H1 (cell line): ENCODE measurements at regions not wholly inside any gene's neighbourhood (a gene's known extent, or its start where the extent isn't known, plus 50 kb on each side); places are given as distances from the start of the nearest gene placed in this dataset.

ENCODE experiments used
- CTCF ChIA-PET: fragments of 300-600 bp; sonication (Branson Sonifier 250); formaldehyde crosslinking; loops from one replicate; lab custom pipeline; 2021; ENCODE audit not compliant: partially characterized antibody; lab: Charles Lee
- POLR2A ChIA-PET: fragments of 300-600 bp; sonication (Branson Sonifier 250); formaldehyde crosslinking; loops from one replicate; lab custom pipeline; 2021; ENCODE audit warnings: inconsistent platforms; ENCODE audit not compliant: partially characterized antibody; lab: Charles Lee
- DNase-seq, 2 experiments: peaks; one replicate each; pipeline versions ENCODE4 v3.0.0 to v3.0.0-alpha.2; 2010 to 2022; ENCODE audit warnings: low spot score in 2 of 2, low read depth in 1 of 2, mixed read lengths in 1 of 2
- FAIRE-seq: peaks from 2 replicates; lab custom pipeline; 2011; peaks lifted over from hg19 to GRCh38; lab: Jason Lieb, UNC
- H2AFZ ChIP-seq: 2 replicates; pipeline ENCODE4 v1.8.1; 2012; ENCODE audit warnings: low read length, inconsistent platforms
- H2AK5ac ChIP-seq: 2 replicates; pipeline ENCODE4 v1.6.1; 2013; ENCODE audit warnings: low read depth, low read length
- H2BK120ac ChIP-seq: replicated peaks from 2 replicates; pipeline ENCODE3; 2013; ENCODE audit warnings: low read depth, low read length, inconsistent platforms
- H2BK12ac ChIP-seq: 2 replicates; pipeline ENCODE4 v1.6.1; 2013; ENCODE audit warnings: low read depth, low read length
- H2BK15ac ChIP-seq: 2 replicates; pipeline ENCODE4 v1.6.1; 2013; ENCODE audit warnings: low read length
- H2BK20ac ChIP-seq: 2 replicates; pipeline ENCODE4 v1.6.1; 2013; ENCODE audit warnings: low read length
- H2BK5ac ChIP-seq: 2 replicates; pipeline ENCODE4 v1.6.1; 2013; ENCODE audit warnings: low read depth, low read length
- H3K14ac ChIP-seq: 2 replicates; pipeline ENCODE4 v1.6.1; 2013; ENCODE audit warnings: inconsistent platforms; ENCODE audit not compliant: insufficient read length
- H3K18ac ChIP-seq: 2 replicates; pipeline ENCODE4 v1.6.1; 2013; ENCODE audit warnings: low read length; ENCODE audit errors: extremely low read depth
- H3K23ac ChIP-seq: 2 replicates; pipeline ENCODE4 v1.6.1; 2013; ENCODE audit warnings: inconsistent platforms; ENCODE audit not compliant: insufficient read length
- H3K23me2 ChIP-seq: 2 replicates; pipeline ENCODE4 v1.6.1; 2013; ENCODE audit warnings: low read depth, low read length
- H3K27ac ChIP-seq: 2 replicates; pipeline ENCODE4 v1.6.1; 2011; ENCODE audit warnings: low read depth, low read length, inconsistent platforms
- H3K27me3 ChIP-seq, 4 experiments: replicated peaks in 1 of 4; 1 replicate in 1 of 4; 2 replicates in 3 of 4; pipeline versions ENCODE4 v1.6.1 to v1.8.1; 2011 to 2013; ENCODE audit warnings: low read length in 3 of 4, mild to moderate bottlenecking in 3 of 4, inconsistent platforms in 2 of 4, mixed read lengths in 2 of 4, moderate library complexity in 1 of 4; ENCODE audit not compliant: control insufficient read depth in 3 of 4, insufficient read depth in 3 of 4; ENCODE audit errors: extremely low read depth in 1 of 4
- H3K36me3 ChIP-seq, 4 experiments: 2 replicates each; pipeline versions ENCODE4 v1.6.1 to v1.8.1; 2011 to 2013; ENCODE audit warnings: mild to moderate bottlenecking in 4 of 4, low read length in 3 of 4, moderate library complexity in 2 of 4, control low read depth in 1 of 4, inconsistent platforms in 1 of 4; ENCODE audit not compliant: insufficient read depth in 4 of 4, control insufficient read depth in 2 of 4
- H3K4ac ChIP-seq: replicated peaks from 2 replicates; pipeline ENCODE3; 2013; ENCODE audit warnings: low read length, low read depth, mixed read lengths, inconsistent platforms; ENCODE audit not compliant: insufficient read length
- H3K4me1 ChIP-seq, 4 experiments: replicated peaks in 1 of 4; 1 replicate in 1 of 4; 2 replicates in 3 of 4; pipeline versions ENCODE4 v1.6.1 to v1.8.1; 2011 to 2013; ENCODE audit warnings: low read length in 3 of 4, inconsistent platforms in 2 of 4, mixed read lengths in 1 of 4; ENCODE audit not compliant: insufficient read depth in 4 of 4, control insufficient read depth in 3 of 4
- H3K4me2 ChIP-seq, 2 experiments: 2 replicates each; pipeline versions ENCODE4 v1.6.1 to v1.8.1; 2011 to 2013; ENCODE audit warnings: low read depth in 2 of 2, low read length in 2 of 2, control low read depth in 1 of 2, inconsistent platforms in 1 of 2, mild to moderate bottlenecking in 1 of 2; ENCODE audit not compliant: insufficient read depth in 1 of 2
- H3K4me3 ChIP-seq, 4 experiments: fragments of 200-600, 300-600 bp in 1 of 4; sonication (generic), shearing (Covaris generic), sonication (Bioruptor Twin) in 1 of 4; 2 replicates each; pipeline versions ENCODE4 v1.5.1 to v1.8.1; 2011 to 2016; ENCODE audit warnings: low read length in 4 of 4, low read depth in 3 of 4, control low read depth in 2 of 4, inconsistent platforms in 2 of 4, mild to moderate bottlenecking in 2 of 4, mixed read lengths in 1 of 4, moderate library complexity in 1 of 4; ENCODE audit not compliant: insufficient read depth in 2 of 4; ENCODE audit errors: extremely low read depth in 1 of 4
- H3K56ac ChIP-seq: replicated peaks from 2 replicates; pipeline ENCODE3; 2013; ENCODE audit warnings: low read depth, mild to moderate bottlenecking, mixed read lengths, low read length, inconsistent platforms; ENCODE audit not compliant: insufficient read length
- H3K79me1 ChIP-seq: 2 replicates; pipeline ENCODE4 v1.6.1; 2013; ENCODE audit warnings: low read depth, low read length, control low read depth
- H3K79me2 ChIP-seq, 2 experiments: 2 replicates each; pipeline versions ENCODE4 v1.6.1 to v1.8.1; 2012 to 2013; ENCODE audit warnings: low read length in 2 of 2, mild to moderate bottlenecking in 2 of 2, inconsistent platforms in 1 of 2; ENCODE audit not compliant: insufficient read depth in 2 of 2, control insufficient read depth in 1 of 2
- H3K9ac ChIP-seq, 4 experiments: replicated peaks in 1 of 4; 1 replicate in 1 of 4; 2 replicates in 3 of 4; pipeline versions ENCODE4 v1.6.1 to v1.8.1; 2011 to 2013; ENCODE audit warnings: low read depth in 3 of 4, low read length in 3 of 4, control low read depth in 2 of 4, mild to moderate bottlenecking in 2 of 4, moderate library complexity in 2 of 4, inconsistent platforms in 1 of 4; ENCODE audit errors: extremely low read depth in 1 of 4
- H3K9me3 ChIP-seq, 2 experiments: 2 replicates each; pipeline versions ENCODE4 v1.6.1 to v1.8.1; 2012 to 2013; ENCODE audit warnings: mild to moderate bottlenecking in 2 of 2, moderate library complexity in 2 of 2, control low read depth in 1 of 2, inconsistent platforms in 1 of 2, low read depth in 1 of 2, low read length in 1 of 2, mixed read lengths in 1 of 2; ENCODE audit not compliant: insufficient read depth in 2 of 2
- H4K20me1 ChIP-seq, 2 experiments: replicated peaks in 1 of 2; 2 replicates each; pipeline versions ENCODE3 to v1.8.1; 2011 to 2013; ENCODE audit warnings: inconsistent platforms in 2 of 2, low read length in 2 of 2, mild to moderate bottlenecking in 1 of 2; ENCODE audit not compliant: insufficient read depth in 2 of 2, control insufficient read depth in 1 of 2
- H4K5ac ChIP-seq: 2 replicates; pipeline ENCODE4 v1.6.1; 2013; ENCODE audit warnings: low read length, low read depth, mixed read lengths, inconsistent platforms; ENCODE audit not compliant: insufficient read length
- H4K8ac ChIP-seq: 2 replicates; pipeline ENCODE4 v1.8.0; 2013; ENCODE audit warnings: mild to moderate bottlenecking, moderate library complexity, low read length, inconsistent platforms; ENCODE audit not compliant: insufficient read depth; ENCODE audit errors: extremely low read depth
- H4K91ac ChIP-seq: replicated peaks from 2 replicates; pipeline ENCODE3; 2013; ENCODE audit warnings: low read length, mixed read lengths, inconsistent platforms; ENCODE audit not compliant: insufficient read length
- CEBPB ChIP-seq: IDR thresholded peaks from 2 replicates; pipeline ENCODE4 v1.6.1; 2012; ENCODE audit warnings: low read depth, low read length
- WGBS, 2 experiments: shearing (Covaris generic) in 1 of 2; methylation state at CpG; one replicate each; pipeline versions ENCODE4 v1.1.6 to v1.1.7; 2013 to 2015; ENCODE audit warnings: low lambda C conversion rate in 2 of 2, mixed read lengths in 2 of 2, inconsistent platforms in 1 of 2, low coverage in 1 of 2, missing lambda C conversion rate in 1 of 2; ENCODE audit not compliant: insufficient replicate concordance in 2 of 2, insufficient coverage in 1 of 2, insufficient read length in 1 of 2; ENCODE audit errors: extremely low coverage in 1 of 2, missing lambda C conversion rate in 1 of 2; 5-methylcytosine and 5-hydroxymethylcytosine counted together

DNA sequence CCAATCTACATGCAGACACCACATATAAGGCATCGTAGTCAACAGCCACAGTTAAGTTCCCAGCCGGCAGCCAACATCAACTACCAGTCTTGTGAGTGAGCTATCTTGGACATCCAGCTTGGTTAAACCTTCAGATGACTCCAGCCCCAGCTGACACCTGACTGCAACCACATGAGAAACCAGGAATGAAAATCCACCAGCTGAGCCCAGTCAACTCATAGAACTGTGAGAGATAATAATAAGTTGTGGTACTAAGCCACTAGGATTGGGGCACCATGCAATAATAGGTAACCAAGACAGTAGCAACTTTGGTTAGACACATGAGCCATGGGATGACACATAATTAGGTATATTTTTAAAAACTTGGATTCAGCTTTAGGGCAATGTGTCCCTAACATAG, 188.1 kb upstream of the BCOR start:
- H2BK5ac ChIP-seq = no peak overlapping the region
- H3K9ac ChIP-seq = no peak overlapping the region
- no peak overlapping the region for H2AK5ac ChIP-seq
- H3K79me2 ChIP-seq = no peaks in the 10 kb centered on the region
- H2AFZ ChIP-seq = no peak overlapping the region
- no peaks in the 10 kb centered on the region for H3K4me1 ChIP-seq
- TF ChIP-seq CEBPB = no peak
- H3K27me3 ChIP-seq = no peaks in the 10 kb centered on the region
- WGBS, 2 experiments = 100% methylated on average over 1 of the region's 2 CpGs; no CpG with 5 or more reads in 1 of the 2 experiments
- H2BK15ac ChIP-seq = no peak overlapping the region
- no peaks in the 10 kb centered on the region for H3K23me2 ChIP-seq
- H3K56ac ChIP-seq = no peak overlapping the region
- no peak overlapping the region for H2BK20ac ChIP-seq
- CTCF ChIA-PET = no interaction called here
- H4K20me1 ChIP-seq = no peaks in the 10 kb centered on the region
- FAIRE-seq (no peak), DNase-seq (no peak)
- no peak overlapping the region for H3K4ac ChIP-seq
- no peak overlapping the region for H3K14ac ChIP-seq
- no peak overlapping the region for H2BK12ac ChIP-seq
- H3K79me1 ChIP-seq = no peaks in the 10 kb centered on the region
- H4K8ac ChIP-seq = no peak overlapping the region
- POLR2A ChIA-PET = no interaction called here
- no peak overlapping the region for H3K18ac ChIP-seq
- H3K36me3 ChIP-seq = no peaks in the 10 kb centered on the region
- H2BK120ac ChIP-seq = no peak overlapping the region
- H3K27ac ChIP-seq = no peak overlapping the region
- H4K5ac ChIP-seq = no peak overlapping the region
- H3K9me3 ChIP-seq = peaks cover 0 to 3% of the 10 kb centered on the region in 2 experiments; a peak in 2 of 4 replicates
- H3K4me2 ChIP-seq = no peak overlapping the region
- H4K91ac ChIP-seq = no peak overlapping the region
- no peak overlapping the region for H3K4me3 ChIP-seq
- H3K23ac ChIP-seq = no peak overlapping the region
